ENCODE measurements at regions not wholly inside any gene's neighbourhood (a gene's known extent, or its start where the extent isn't known, plus 50 kb on each side); places are given as distances from the start of the nearest gene placed in this dataset.

- H3K27me3 ChIP-seq: no peaks in the 10 kb centered on the region
- TF ChIP-seq CTCF (IDR thresholded peaks at IDR 0.05): no peak
These were observed 744.5 kb upstream of the LINC00305 start for GRCh38 chr18:64893349-64893748.

GRCh38 chr18:64888956-64889355 is 740.1 kb upstream of the LINC00305 start:
- H3K4me3 ChIP-seq (ENCODE audit: low read depth in 1 of 2, low read length in 1 of 2): no peak overlapping the region
- H3K27ac ChIP-seq: no peak overlapping the region
- no peaks in the 10 kb centered on the region for H3K27me3 ChIP-seq
- H3K4me1 ChIP-seq (ENCODE audit: control insufficient read depth in 1 of 2, insufficient read depth in 1 of 2, low read depth in 1 of 2, low read length in 1 of 2): peaks cover 8% of the 10 kb centered on the region in 2 experiments
- H3K36me3 ChIP-seq: no peaks in the 10 kb centered on the region
- no peak for TF ChIP-seq CTCF (IDR thresholded peaks at IDR 0.05)
- H3K9me3 ChIP-seq: no peaks in the 10 kb centered on the region

More at GRCh38 chr18:64893349-64893748, 744.5 kb upstream of the LINC00305 start:
- Histone ChIP-seq H3K27ac (no peak overlapping the region), H3K4me3 (ENCODE audit: low read depth in 1 of 2, low read length in 1 of 2) (no peak overlapping the region), H3K36me3 (no peaks in the 10 kb centered on the region), H3K4me1 (ENCODE audit: control insufficient read depth in 1 of 2, insufficient read depth in 1 of 2, low read depth in 1 of 2, low read length in 1 of 2) (peaks cover 8% of the 10 kb centered on the region in 2 experiments), H3K9me3 (no peaks in the 10 kb centered on the region)

- Histone ChIP-seq H3K27me3 (no peaks in the 10 kb centered on the region), H3K36me3 (no peaks in the 10 kb centered on the region), H3K9me3 (no peaks in the 10 kb centered on the region), H3K4me1 (ENCODE audit: control insufficient read depth in 1 of 2, insufficient read depth in 1 of 2, low read depth in 1 of 2, low read length in 1 of 2) (peaks cover 8% of the 10 kb centered on the region in 2 experiments), H3K4me3 (ENCODE audit: low read depth in 1 of 2, low read length in 1 of 2) (no peak overlapping the region), H3K27ac (no peak overlapping the region)
- no peak for TF ChIP-seq CTCF (IDR thresholded peaks at IDR 0.05)
These were observed 738.1 kb upstream of the LINC00305 start for GRCh38 chr18:64886995-64887394.

GRCh38 chr18:64882896-64883295 is 734.0 kb upstream of the LINC00305 start:
- Histone ChIP-seq H3K27ac (no peak overlapping the region), H3K4me1 (ENCODE audit: control insufficient read depth in 1 of 2, insufficient read depth in 1 of 2, low read depth in 1 of 2, low read length in 1 of 2) (no peaks in the 10 kb centered on the region), H3K9me3 (no peaks in the 10 kb centered on the region), H3K36me3 (no peaks in the 10 kb centered on the region), H3K4me3 (ENCODE audit: low read depth in 1 of 2, low read length in 1 of 2) (no peak overlapping the region), H3K27me3 (no peaks in the 10 kb centered on the region)
- no peak for TF ChIP-seq CTCF (IDR thresholded peaks at IDR 0.05)

GRCh38 chr18:64876833-64877232 is 727.9 kb upstream of the LINC00305 start:
- TF ChIP-seq CTCF (IDR thresholded peaks at IDR 0.05): no peak
- no peaks in the 10 kb centered on the region for H3K36me3 ChIP-seq
- H3K27me3 ChIP-seq: no peaks in the 10 kb centered on the region
- no peak overlapping the region for H3K4me3 ChIP-seq (ENCODE audit: low read depth in 1 of 2, low read length in 1 of 2)
- no peaks in the 10 kb centered on the region for H3K4me1 ChIP-seq (ENCODE audit: control insufficient read depth in 1 of 2, insufficient read depth in 1 of 2, low read depth in 1 of 2, low read length in 1 of 2)
- no peaks in the 10 kb centered on the region for H3K9me3 ChIP-seq
- H3K27ac ChIP-seq: no peak overlapping the region
